Peyer's patch (tissue), 4 donors: ENCODE measurements at regions not wholly inside any gene's neighbourhood (a gene's known extent, or its start where the extent isn't known, plus 50 kb on each side); places are given as distances from the start of the nearest gene placed in this dataset.

Experiments used
- CTCF ChIP-seq, 6 experiments: fragments of 450-650 bp in 4 of 6; fragments of 200-600 bp in 2 of 6; sonication (generic) in 1 of 6; IDR thresholded peaks; one replicate each; pipeline ENCODE4 v1.5.1; 2017 to 2019; ENCODE audit warnings: antibody characterized with exemption in 6 of 6, mild to moderate bottlenecking in 3 of 6, moderate library complexity in 1 of 6
- POLR2A ChIP-seq, 2 donors: fragments of 450-650 bp; IDR thresholded peaks; one replicate each; pipeline ENCODE4 v1.5.1; 2017; ENCODE audit warnings: antibody characterized with exemption in 2 of 2, mild to moderate bottlenecking in 2 of 2, moderate library complexity in 2 of 2

GRCh38 chr15:56534728-56535127, 69.8 kb upstream of the MNS1 start:
- no peak for TF ChIP-seq CTCF (IDR thresholded peaks at IDR 0.05)
- TF ChIP-seq POLR2A (IDR thresholded peaks at IDR 0.05): no peak
